ENCODE measurements at regions not wholly inside any gene's neighbourhood (a gene's known extent, or its start where the extent isn't known, plus 50 kb on each side); places are given as distances from the start of the nearest gene placed in this dataset.
"Not testable (repeated sequence)": the region's sequence is repeated elsewhere in the genome, so short reads cannot be mapped to it uniquely, and the experiment has no call there.

DNA sequence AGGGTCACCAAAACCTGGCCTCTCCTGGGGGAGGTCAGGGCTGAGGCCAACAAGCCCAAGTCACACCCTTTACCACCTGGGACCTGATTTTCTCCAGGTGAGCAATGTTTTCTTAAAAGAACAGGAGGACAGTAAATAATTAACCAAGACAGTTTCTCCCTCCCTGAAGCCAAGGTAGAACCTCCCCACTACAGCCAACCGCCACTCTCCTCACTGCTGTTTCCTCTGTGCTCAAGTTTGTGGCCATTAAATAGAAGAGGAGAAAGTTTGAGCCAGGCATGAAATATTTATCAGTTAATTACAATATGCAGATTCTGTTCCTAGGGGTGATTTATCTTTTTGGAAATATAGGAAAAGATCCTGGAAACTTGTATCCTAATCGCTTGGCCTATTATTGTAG is 150.6 kb upstream of the ANKRD20A1 start:
- H3K36me3 Mint-ChIP-seq, H3K9me3 Mint-ChIP-seq, H3K27me3 Mint-ChIP-seq, H3K4me3 Mint-ChIP-seq, H3K4me1 Mint-ChIP-seq, DNase-seq, H3K27ac Mint-ChIP-seq: not testable (repeated sequence)

- not testable (repeated sequence) for H3K4me3 Mint-ChIP-seq, H3K27ac Mint-ChIP-seq, DNase-seq, H3K36me3 Mint-ChIP-seq, H3K4me1 Mint-ChIP-seq, H3K27me3 Mint-ChIP-seq, H3K9me3 Mint-ChIP-seq
Measured at GRCh38 chr9:67711429-67711828, 147.3 kb upstream of the ANKRD20A1 start.

DNA sequence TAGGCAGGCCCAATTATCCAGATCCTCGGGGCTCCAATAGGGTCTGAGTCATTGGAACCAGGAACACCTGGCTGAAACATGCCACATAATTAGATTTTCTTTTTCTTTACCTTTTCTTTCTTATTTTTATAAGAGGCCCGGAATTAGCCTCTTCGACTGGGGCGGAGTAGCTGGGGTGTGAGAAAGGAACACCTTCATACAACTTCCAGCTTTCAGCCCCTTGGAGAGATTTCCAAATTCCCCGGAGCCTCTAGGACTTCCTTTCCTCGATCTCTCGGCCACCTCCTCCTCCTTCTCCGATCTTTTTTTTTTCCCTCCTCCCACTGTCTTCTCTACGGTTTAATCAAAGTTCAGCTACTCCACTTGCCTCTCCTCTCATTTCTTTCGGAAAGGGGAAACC is 146.8 kb upstream of the ANKRD20A1 start:
- H3K4me3 Mint-ChIP-seq, H3K4me1 Mint-ChIP-seq, H3K9me3 Mint-ChIP-seq, H3K27ac Mint-ChIP-seq, H3K27me3 Mint-ChIP-seq, DNase-seq, H3K36me3 Mint-ChIP-seq: not testable (repeated sequence)

GRCh38 chr9:67712956-67713355 is 145.8 kb upstream of the ANKRD20A1 start:
- H3K36me3 Mint-ChIP-seq, H3K27ac Mint-ChIP-seq, H3K27me3 Mint-ChIP-seq, H3K4me1 Mint-ChIP-seq, H3K9me3 Mint-ChIP-seq: not testable (repeated sequence)
- peak; percentile 0 for DNase-seq
- H3K4me3 Mint-ChIP-seq, result peak overlapping the region; percentile 54

DNA sequence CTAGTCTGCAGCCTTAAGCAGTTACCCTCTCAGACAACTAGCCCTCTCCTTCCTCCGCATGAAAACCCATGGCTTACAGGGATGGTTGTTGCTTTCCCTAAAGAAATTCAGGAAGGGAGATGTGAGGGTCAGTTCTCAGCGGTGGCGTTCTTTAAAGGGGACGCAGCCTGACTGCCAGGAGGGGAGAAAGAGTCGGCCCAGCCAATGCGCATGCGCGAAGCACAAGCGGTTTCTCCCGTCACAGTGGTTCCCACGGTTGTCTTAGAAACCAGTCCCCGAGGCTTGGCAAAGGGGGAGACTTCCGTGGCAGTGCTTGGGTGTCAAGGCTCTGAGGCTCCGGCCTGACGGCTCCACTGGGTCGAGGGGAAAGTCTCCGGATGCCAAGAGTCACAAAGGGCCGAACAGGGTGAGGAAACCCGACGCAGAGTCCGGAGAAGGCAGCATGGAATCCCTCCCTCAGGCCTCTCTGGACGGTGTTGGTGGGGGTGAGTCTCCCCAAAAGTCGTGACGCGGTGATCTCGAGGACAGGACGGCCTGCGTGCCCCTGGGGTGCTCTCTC is 140.8 kb upstream of the ANKRD20A1 start:
- H3K27me3 Mint-ChIP-seq, H3K4me3 Mint-ChIP-seq, H3K27ac Mint-ChIP-seq, H3K4me1 Mint-ChIP-seq, H3K36me3 Mint-ChIP-seq, H3K9me3 Mint-ChIP-seq: not testable (repeated sequence)
- peak; percentile 36 for DNase-seq

DNA sequence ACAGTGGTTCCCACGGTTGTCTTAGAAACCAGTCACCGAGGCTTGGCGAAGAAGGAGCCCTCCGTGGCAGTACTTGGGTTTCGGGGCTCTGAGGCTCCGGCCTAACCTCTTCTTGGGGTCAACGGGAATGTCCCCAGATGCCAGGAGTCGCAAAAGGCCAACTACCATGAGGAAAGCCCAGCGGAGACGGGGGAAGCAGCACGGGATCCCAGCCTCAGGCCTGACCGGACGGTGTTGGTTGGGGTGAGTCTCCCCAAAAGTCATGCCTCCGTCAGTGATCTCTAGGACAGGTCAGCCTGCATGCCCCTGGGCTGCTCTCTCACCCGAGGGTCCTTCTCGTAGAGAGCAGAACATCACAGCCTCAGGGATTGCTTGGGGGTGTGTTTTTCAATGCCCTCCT is 138.2 kb upstream of the ANKRD20A1 start:
- not testable (repeated sequence) for H3K9me3 Mint-ChIP-seq, H3K4me3 Mint-ChIP-seq, H3K27ac Mint-ChIP-seq, H3K27me3 Mint-ChIP-seq, H3K4me1 Mint-ChIP-seq, H3K36me3 Mint-ChIP-seq
- DNase-seq, result peak; percentile 0

DNA sequence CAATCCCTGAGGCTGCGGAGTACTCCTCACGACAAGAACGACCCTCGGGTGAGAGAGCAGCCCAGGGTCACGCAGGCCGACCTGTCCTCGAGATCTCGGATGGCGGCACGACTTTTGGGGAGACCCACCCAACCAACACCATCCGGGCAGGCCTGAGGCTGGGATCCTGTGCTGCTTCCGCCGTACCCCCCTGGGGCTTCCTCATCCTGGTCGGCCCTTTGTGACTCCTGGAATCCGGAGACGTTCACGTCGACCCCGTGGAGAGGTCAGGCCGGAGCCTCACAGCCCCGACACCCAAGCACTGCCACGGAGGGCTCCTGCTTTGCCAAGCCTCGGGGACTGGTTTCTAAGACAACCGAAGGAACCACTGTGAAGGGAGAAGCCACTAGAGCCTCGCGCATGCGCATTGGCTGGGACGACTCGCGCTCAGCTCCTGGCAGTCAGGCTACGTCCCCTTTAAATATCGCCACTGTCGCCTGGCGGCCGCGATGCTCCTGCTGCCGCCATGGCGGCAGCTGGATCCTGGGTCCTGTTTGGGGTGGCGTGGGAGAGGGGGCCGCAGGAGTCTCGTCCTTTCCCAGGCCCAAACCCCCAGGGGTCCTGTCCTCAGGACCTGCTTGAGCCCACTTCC is 136.2 kb upstream of the ANKRD20A1 start:
- H3K9me3 Mint-ChIP-seq, H3K27me3 Mint-ChIP-seq, H3K4me3 Mint-ChIP-seq, H3K4me1 Mint-ChIP-seq, DNase-seq, H3K27ac Mint-ChIP-seq, H3K36me3 Mint-ChIP-seq: not testable (repeated sequence)

DNA sequence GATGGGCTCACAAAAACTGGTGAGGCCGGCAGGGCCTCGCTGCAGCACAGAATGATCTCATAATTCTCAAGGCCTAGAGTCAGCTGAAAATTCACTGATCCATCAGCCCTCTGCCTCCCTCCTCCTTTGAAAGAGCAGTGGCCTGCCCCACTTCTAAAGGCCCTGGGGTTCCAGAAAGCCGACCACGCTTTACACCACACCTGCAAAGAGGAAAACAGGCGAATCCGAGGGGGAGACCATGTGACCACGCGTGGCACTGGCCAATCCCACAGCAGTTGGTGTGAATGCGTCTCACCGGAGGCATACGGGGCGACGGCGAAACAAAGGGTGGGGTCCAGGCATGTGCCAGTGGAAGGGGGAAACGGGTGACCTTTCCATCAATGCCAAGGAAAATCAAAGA is 135.5 kb upstream of the ANKRD20A1 start:
- H3K27ac Mint-ChIP-seq, H3K27me3 Mint-ChIP-seq, H3K9me3 Mint-ChIP-seq, H3K4me1 Mint-ChIP-seq, H3K36me3 Mint-ChIP-seq: not testable (repeated sequence)
- peak overlapping the region; percentile 74 for H3K4me3 Mint-ChIP-seq
- peak; percentile 30 for DNase-seq

GRCh38 chr9:67724885-67725284 is 133.8 kb upstream of the ANKRD20A1 start:
- not testable (repeated sequence) for H3K27me3 Mint-ChIP-seq, H3K36me3 Mint-ChIP-seq, H3K27ac Mint-ChIP-seq, H3K4me1 Mint-ChIP-seq, H3K4me3 Mint-ChIP-seq, H3K9me3 Mint-ChIP-seq
- peak; percentile 45 for DNase-seq

DNA sequence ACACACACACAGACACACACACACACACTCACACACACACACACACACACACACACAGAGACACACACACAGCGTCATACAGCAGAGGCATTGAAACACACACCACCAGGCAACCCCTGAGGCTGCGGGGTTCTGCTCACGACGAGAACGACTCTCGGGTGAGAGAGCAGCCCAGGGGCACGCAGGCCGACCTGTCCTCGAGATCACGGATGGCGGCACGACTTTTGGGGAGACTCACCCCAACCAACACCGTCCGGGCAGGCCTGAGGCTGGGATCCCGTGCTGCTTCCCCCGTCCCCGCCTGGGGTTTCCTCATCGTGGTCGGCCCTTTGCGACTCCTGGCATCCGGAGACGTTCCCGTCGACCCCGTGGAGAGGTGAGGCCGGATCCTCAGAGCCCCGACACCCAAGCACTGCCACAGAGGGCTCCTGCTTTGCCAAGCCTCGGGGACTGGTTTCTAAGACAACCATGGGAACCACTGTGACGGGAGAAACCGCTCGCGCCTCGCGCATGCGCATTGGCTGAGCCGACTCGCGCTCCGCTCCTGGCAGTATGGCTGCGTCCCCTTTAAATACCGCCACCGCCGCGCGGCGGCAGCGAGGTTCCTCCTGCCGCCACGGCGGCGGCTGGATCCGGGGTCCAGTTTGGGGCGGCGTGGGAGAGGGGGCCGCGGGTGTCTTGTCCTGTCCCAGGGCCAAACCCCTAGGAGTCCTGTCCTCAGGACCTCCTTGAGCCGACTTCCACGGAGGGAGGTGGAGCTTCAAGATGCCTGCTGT is 132.3 kb upstream of the ANKRD20A1 start:
- H3K27me3 Mint-ChIP-seq, H3K4me1 Mint-ChIP-seq, H3K36me3 Mint-ChIP-seq, H3K9me3 Mint-ChIP-seq: not testable (repeated sequence)
- Mint-ChIP-seq H3K27ac (peak overlapping the region; percentile 20), H3K4me3 (peak overlapping the region; percentile 68)
- peak; percentile 20 for DNase-seq

DNA sequence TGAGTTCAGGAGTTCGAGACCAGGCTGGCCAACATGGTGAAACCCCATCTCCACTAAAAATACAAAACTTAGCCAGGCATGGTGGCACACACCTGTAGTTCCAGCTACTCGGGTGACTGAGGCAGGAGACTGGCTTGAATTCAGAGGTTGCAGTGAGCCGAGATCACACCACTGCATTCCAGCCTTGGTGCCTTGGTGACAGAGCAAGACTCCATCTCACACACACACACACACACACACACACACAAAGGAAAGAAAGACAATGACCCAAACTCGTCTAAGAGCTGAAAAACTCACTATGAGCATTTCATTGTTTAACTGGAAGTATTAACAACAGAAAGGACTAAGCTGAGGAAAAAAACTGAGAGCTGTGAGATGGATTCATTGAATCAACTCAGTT is 95.6 kb upstream of the ANKRD20A1 start:
- H3K36me3 Mint-ChIP-seq, H3K9me3 Mint-ChIP-seq, H3K27ac Mint-ChIP-seq, H3K27me3 Mint-ChIP-seq, H3K4me1 Mint-ChIP-seq, H3K4me3 Mint-ChIP-seq, DNase-seq: not testable (repeated sequence)

- H3K27ac Mint-ChIP-seq, H3K4me3 Mint-ChIP-seq, DNase-seq, H3K36me3 Mint-ChIP-seq, H3K4me1 Mint-ChIP-seq, H3K9me3 Mint-ChIP-seq, H3K27me3 Mint-ChIP-seq: not testable (repeated sequence)
Measured at GRCh38 chr9:67771807-67772206, 86.9 kb upstream of the ANKRD20A1 start.

DNA sequence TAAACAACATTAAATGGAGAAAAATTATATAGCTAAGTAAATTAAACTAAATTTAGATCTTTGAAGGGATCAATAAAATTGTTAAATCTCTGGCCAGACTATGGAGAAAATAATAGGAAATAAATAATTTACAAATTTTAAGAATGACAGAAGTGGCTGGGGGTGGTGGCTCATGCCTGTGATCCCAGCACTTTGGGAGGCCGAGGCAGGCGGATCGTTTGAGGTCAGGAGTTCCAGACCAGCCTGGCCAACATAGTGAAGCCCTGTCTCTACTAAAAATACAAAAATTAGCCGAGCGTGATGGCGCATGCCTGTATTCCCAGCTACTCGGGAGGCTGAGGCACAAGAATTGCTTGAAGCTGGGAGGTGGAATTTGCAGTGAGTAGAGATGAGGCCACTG is 58.6 kb upstream of the ANKRD20A1 start:
- H3K9me3 Mint-ChIP-seq, H3K27me3 Mint-ChIP-seq, H3K4me3 Mint-ChIP-seq: not testable (repeated sequence)

More for the DNA sequence above, 58.6 kb upstream of the ANKRD20A1 start:
- not testable (repeated sequence) for H3K27ac Mint-ChIP-seq, H3K36me3 Mint-ChIP-seq, H3K4me1 Mint-ChIP-seq, DNase-seq
